ENCODE measurements at regions not wholly inside any gene's neighbourhood (a gene's known extent, or its start where the extent isn't known, plus 50 kb on each side); places are given as distances from the start of the nearest gene placed in this dataset.

DNA sequence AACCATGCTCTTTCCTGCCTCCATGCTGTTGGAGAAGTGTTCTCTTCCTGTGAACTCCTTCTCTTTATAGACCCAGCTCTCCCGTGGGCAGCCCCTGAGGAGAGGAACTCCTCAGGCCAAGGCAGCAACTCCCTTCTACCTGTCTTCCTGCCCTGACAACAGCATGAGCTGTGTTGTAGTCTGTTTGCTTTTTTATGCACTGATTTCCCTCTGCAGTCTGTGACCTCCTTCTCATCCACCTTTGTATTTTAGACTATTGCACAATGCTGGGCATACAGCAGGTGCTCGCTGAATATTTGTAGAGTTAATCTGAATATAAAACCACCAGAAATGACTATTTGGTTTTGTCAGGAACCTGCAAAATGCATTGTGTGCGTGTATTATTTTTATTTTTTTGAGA, 152.2 kb upstream of the CHD6 start:
- H3K4me1 ChIP-seq (ENCODE audit: low read depth), result no peaks in the 10 kb centered on the region
- H3K36me3 ChIP-seq, result no peaks in the 10 kb centered on the region
- no peak for DNase-seq (ENCODE audit: low read depth in 1 of 2, low spot score in 1 of 2)
- no peak overlapping the region for H3K4me3 ChIP-seq
- TF ChIP-seq, protein P1, sequence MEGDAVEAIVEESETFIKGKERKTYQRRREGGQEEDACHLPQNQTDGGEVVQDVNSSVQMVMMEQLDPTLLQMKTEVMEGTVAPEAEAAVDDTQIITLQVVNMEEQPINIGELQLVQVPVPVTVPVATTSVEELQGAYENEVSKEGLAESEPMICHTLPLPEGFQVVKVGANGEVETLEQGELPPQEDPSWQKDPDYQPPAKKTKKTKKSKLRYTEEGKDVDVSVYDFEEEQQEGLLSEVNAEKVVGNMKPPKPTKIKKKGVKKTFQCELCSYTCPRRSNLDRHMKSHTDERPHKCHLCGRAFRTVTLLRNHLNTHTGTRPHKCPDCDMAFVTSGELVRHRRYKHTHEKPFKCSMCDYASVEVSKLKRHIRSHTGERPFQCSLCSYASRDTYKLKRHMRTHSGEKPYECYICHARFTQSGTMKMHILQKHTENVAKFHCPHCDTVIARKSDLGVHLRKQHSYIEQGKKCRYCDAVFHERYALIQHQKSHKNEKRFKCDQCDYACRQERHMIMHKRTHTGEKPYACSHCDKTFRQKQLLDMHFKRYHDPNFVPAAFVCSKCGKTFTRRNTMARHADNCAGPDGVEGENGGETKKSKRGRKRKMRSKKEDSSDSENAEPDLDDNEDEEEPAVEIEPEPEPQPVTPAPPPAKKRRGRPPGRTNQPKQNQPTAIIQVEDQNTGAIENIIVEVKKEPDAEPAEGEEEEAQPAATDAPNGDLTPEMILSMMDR (IDR thresholded peaks at IDR 0.05; ENCODE audit: low read depth, low read length), result no peak
- no peaks in the 10 kb centered on the region for H3K27me3 ChIP-seq
- H3K9me3 ChIP-seq (ENCODE audit: low read depth), result no peaks in the 10 kb centered on the region
- H3K27ac ChIP-seq, result no peak overlapping the region

DNA sequence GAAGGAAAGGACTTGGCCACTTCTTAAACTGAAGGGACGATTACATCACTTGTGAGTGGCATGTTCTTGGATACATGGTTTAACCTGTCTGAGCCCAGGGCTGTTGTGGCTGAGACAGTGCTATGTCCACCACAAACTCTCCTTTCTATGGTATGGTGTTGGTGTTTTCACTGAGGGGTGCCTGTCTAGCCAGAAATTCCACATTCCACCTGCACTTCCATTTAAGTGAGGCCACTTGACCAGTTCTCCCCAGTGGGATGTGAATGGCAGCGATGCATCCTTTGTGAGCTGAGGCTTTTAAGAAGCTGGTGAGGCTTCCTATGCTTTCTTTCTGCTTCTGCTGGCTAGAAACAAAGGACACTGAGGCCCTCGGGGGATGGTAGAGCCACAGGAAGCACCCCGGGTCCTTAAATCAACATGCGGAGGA, 151.4 kb upstream of the CHD6 start:
- no peak for DNase-seq (ENCODE audit: low read depth in 1 of 2, low spot score in 1 of 2)
- H3K9me3 ChIP-seq (ENCODE audit: low read depth), result no peaks in the 10 kb centered on the region
- H3K4me1 ChIP-seq (ENCODE audit: low read depth), result no peaks in the 10 kb centered on the region
- no peak overlapping the region for H3K27ac ChIP-seq
- no peaks in the 10 kb centered on the region for H3K27me3 ChIP-seq
- no peaks in the 10 kb centered on the region for H3K36me3 ChIP-seq
- TF ChIP-seq, protein P1 (IDR thresholded peaks at IDR 0.05; ENCODE audit: low read depth, low read length), result no peak
- H3K4me3 ChIP-seq, result no peak overlapping the region

DNA sequence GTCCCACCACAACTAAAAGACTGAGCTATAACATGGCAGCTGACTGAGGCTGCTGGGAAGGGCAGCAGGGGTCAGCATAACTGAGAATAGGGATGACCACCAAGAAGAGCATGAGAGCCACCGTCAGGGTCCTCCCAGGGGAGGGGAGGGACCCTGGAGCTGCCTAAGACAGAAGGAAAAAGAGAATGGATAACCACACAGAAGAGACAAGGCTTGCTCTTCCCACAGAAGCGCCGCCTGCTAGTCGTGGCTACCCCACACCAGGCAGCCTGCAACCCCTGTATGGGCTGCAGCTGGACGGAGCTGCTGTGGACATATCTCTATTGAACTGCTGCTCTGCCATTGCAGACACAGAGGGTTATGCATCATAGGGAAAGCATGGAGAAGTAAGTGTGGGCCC, 132.0 kb upstream of the CHD6 start:
- TF ChIP-seq, protein P1 (IDR thresholded peaks at IDR 0.05; ENCODE audit: low read depth, low read length), result no peak

DNA sequence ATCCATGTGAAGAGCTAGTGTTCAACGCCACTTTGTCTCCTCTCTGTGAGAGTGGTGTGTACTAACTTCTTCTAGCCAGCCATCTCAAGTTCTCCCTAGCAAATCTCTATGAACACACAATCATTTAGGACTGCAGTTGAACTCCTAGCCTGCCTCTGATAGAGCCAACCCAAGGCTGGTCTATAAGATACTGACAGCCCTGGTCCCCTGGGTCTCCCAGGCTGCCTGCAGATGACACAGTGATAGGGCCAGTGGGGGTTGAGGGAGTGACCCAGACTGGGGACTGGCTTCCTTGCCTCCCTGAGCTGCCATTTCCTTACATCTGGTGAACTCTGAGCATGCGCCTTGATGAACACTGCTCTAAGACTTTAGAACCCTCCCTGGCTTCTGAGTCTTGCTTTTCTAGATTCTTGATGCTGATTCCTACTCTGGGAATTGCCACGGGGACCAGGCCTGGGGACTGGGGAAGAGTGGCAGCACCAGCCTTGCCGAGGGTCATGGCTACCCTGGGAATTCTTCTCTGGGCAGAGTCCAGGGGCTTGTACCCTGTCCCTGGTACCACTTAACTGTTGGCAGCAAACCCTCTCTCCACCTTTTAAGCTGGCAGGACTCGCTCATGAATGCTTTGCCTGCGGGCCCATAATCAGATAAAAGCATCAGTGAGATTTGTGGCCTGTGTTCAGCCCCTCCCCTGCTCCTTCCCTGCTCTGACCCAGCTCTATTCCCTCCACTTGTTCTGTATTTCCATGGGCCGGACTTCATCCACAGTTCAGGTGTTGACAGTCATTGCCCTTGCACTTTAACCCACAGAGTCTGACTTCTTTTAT, 130.8 kb upstream of the CHD6 start:
- H3K27me3 ChIP-seq, result no peaks in the 10 kb centered on the region
- H3K27ac ChIP-seq, result no peak overlapping the region
- no peaks in the 10 kb centered on the region for H3K36me3 ChIP-seq
- H3K9me3 ChIP-seq (ENCODE audit: low read depth), result no peaks in the 10 kb centered on the region
- TF ChIP-seq, protein P1 (IDR thresholded peaks at IDR 0.05; ENCODE audit: low read depth, low read length), result no peak
- no peaks in the 10 kb centered on the region for H3K4me1 ChIP-seq (ENCODE audit: low read depth)
- H3K4me3 ChIP-seq, result no peak overlapping the region
- no peak for DNase-seq (ENCODE audit: low read depth in 1 of 2, low spot score in 1 of 2)

More for the DNA sequence above, 132.0 kb upstream of the CHD6 start:
- no peaks in the 10 kb centered on the region for H3K27me3 ChIP-seq
- H3K36me3 ChIP-seq, result no peaks in the 10 kb centered on the region
- no peak overlapping the region for H3K27ac ChIP-seq
- H3K9me3 ChIP-seq (ENCODE audit: low read depth), result no peaks in the 10 kb centered on the region
- no peaks in the 10 kb centered on the region for H3K4me1 ChIP-seq (ENCODE audit: low read depth)
- no peak overlapping the region for H3K4me3 ChIP-seq
- DNase-seq (ENCODE audit: low read depth in 1 of 2, low spot score in 1 of 2), result no peak

DNA sequence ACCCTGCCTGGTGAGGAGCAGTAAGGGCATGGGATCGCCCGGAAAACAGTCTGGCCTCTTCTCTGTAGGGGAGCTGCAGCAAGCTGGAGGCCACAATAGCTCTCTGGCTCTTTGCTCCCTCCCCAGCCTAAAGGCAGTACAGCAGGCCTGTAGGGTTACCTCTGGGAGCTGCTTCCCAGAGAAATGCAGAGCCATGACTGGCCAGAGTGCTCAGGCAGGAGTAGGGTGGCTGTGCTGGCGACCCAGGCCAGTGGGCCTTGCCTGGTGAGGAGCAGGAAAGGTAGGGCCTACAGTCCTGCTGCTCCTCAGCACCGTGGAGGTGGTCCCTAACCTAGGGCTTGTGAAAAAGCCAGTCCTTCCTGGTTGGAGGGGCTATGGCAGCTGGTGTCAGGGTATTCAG, 129.9 kb upstream of the CHD6 start:
- no peaks in the 10 kb centered on the region for H3K9me3 ChIP-seq (ENCODE audit: low read depth)
- no peaks in the 10 kb centered on the region for H3K27me3 ChIP-seq
- H3K4me1 ChIP-seq (ENCODE audit: low read depth), result no peaks in the 10 kb centered on the region
- no peaks in the 10 kb centered on the region for H3K36me3 ChIP-seq
- DNase-seq (ENCODE audit: low read depth in 1 of 2, low spot score in 1 of 2), result no peak
- H3K4me3 ChIP-seq, result no peak overlapping the region
- TF ChIP-seq, protein P1 (IDR thresholded peaks at IDR 0.05; ENCODE audit: low read depth, low read length), result no peak
- no peak overlapping the region for H3K27ac ChIP-seq

Data from cardiac muscle cell (in vitro differentiated cells and primary cell).